ENCODE measurements at regions not wholly inside any gene's neighbourhood (a gene's known extent, or its start where the extent isn't known, plus 50 kb on each side); places are given as distances from the start of the nearest gene placed in this dataset.

GRCh38 chr1:69411617-69412016 is 156.1 kb upstream of the LRRC7 start:
- intact Hi-C loops (cut with DNase I, micrococcal nuclease) = no loop called here
- ChIA-PET CTCF (no interaction called here), POLR2A (no interaction called here)
- no peak overlapping the region for H3K4me3 ChIP-seq (ENCODE audit: low read length)
- Mint-ChIP-seq H3K27me3 (no peaks in the 10 kb centered on the region), H3K36me3 (ENCODE audit: low read depth) (no peaks in the 10 kb centered on the region), H3K4me1 (ENCODE audit: low read depth) (no peaks in the 10 kb centered on the region), H3K4me3 (no peak overlapping the region), H3K27ac (no peak overlapping the region), H3K9me3 (peaks cover 4% of the 10 kb centered on the region)
- H3K36me3 ChIP-seq (ENCODE audit: insufficient read depth, low read length) = no peaks in the 10 kb centered on the region
- peaks cover 0 to 20% of the 10 kb centered on the region in 2 experiments for H3K9me3 ChIP-seq (ENCODE audit: control insufficient read depth in 1 of 2, insufficient read depth in 1 of 2, low read length in 2 of 2)
- ATAC-seq (ENCODE audit: poor library complexity) (no peak), DNase-seq (no peak)
- no peaks in the 10 kb centered on the region for H3K27me3 ChIP-seq (ENCODE audit: control insufficient read depth in 1 of 2, insufficient read depth in 2 of 2, low read length in 2 of 2)
- H3K27ac ChIP-seq (ENCODE audit: low read depth in 1 of 2, low read length in 2 of 2) = no peak overlapping the region
- TF ChIP-seq CTCF (IDR thresholded peaks at IDR 0.05) = no peak
- no peaks in the 10 kb centered on the region for H3K4me1 ChIP-seq (ENCODE audit: insufficient read depth, low read length)

- H3K9me3 Mint-ChIP-seq = peaks cover 4% of the 10 kb centered on the region
- POLR2A ChIA-PET = no interaction called here
Observed at GRCh38 chr1:69413129-69413528, 154.6 kb upstream of the LRRC7 start.

GRCh38 chr1:69414574-69414973 is 153.1 kb upstream of the LRRC7 start:
- H3K9me3 Mint-ChIP-seq = peaks cover 4% of the 10 kb centered on the region
- ATAC-seq (ENCODE audit: poor library complexity) (no peak), DNase-seq (no peak)
- Histone ChIP-seq H3K27me3 (ENCODE audit: control insufficient read depth in 1 of 2, insufficient read depth in 2 of 2, low read length in 2 of 2) (no peaks in the 10 kb centered on the region), H3K4me3 (ENCODE audit: low read length) (no peak overlapping the region), H3K36me3 (ENCODE audit: insufficient read depth, low read length) (no peaks in the 10 kb centered on the region), H3K9me3 (ENCODE audit: control insufficient read depth in 1 of 2, insufficient read depth in 1 of 2, low read length in 2 of 2) (peaks cover 0 to 13% of the 10 kb centered on the region in 2 experiments), H3K27ac (ENCODE audit: low read depth in 1 of 2, low read length in 2 of 2) (no peak overlapping the region), H3K4me1 (ENCODE audit: insufficient read depth, low read length) (no peaks in the 10 kb centered on the region)
- POLR2A ChIA-PET = no interaction called here
- TF ChIP-seq CTCF (IDR thresholded peaks at IDR 0.05) = no peak
- CTCF ChIA-PET = no interaction called here
- no peaks in the 10 kb centered on the region for H3K36me3 Mint-ChIP-seq (ENCODE audit: low read depth)
- no peak overlapping the region for H3K4me3 Mint-ChIP-seq
- H3K27ac Mint-ChIP-seq = no peak overlapping the region
- H3K4me1 Mint-ChIP-seq (ENCODE audit: low read depth) = no peaks in the 10 kb centered on the region
- H3K27me3 Mint-ChIP-seq = no peaks in the 10 kb centered on the region
- intact Hi-C loops (cut with DNase I, micrococcal nuclease) = no loop called here

More at GRCh38 chr1:69413129-69413528, 154.6 kb upstream of the LRRC7 start:
- no peaks in the 10 kb centered on the region for H3K27me3 Mint-ChIP-seq
- H3K4me3 Mint-ChIP-seq = no peak overlapping the region
- DNase-seq (no peak), ATAC-seq (ENCODE audit: poor library complexity) (no peak)
- CTCF ChIA-PET = no interaction called here
- no peaks in the 10 kb centered on the region for H3K4me1 Mint-ChIP-seq (ENCODE audit: low read depth)
- no peak overlapping the region for H3K27ac Mint-ChIP-seq
- intact Hi-C loops (cut with DNase I, micrococcal nuclease) = no loop called here
- H3K36me3 ChIP-seq (ENCODE audit: insufficient read depth, low read length) = no peaks in the 10 kb centered on the region
- TF ChIP-seq CTCF (IDR thresholded peaks at IDR 0.05) = no peak
- H3K9me3 ChIP-seq (ENCODE audit: control insufficient read depth in 1 of 2, insufficient read depth in 1 of 2, low read length in 2 of 2) = peaks cover 0 to 20% of the 10 kb centered on the region in 2 experiments
- H3K4me1 ChIP-seq (ENCODE audit: insufficient read depth, low read length) = no peaks in the 10 kb centered on the region
- H3K4me3 ChIP-seq (ENCODE audit: low read length) = no peak overlapping the region
- no peaks in the 10 kb centered on the region for H3K36me3 Mint-ChIP-seq (ENCODE audit: low read depth)
- no peaks in the 10 kb centered on the region for H3K27me3 ChIP-seq (ENCODE audit: control insufficient read depth in 1 of 2, insufficient read depth in 2 of 2, low read length in 2 of 2)
- no peak overlapping the region for H3K27ac ChIP-seq (ENCODE audit: low read depth in 1 of 2, low read length in 2 of 2)
